ENCODE measurements at regions not wholly inside any gene's neighbourhood (a gene's known extent, or its start where the extent isn't known, plus 50 kb on each side); places are given as distances from the start of the nearest gene placed in this dataset.
"Not testable (repeated sequence)": the region's sequence is repeated elsewhere in the genome, so short reads cannot be mapped to it uniquely, and the experiment has no call there.

GRCh38 chr5:45172634-45173033 lies 363.9 kb downstream of the MRPS30 start:
- TF ChIP-seq, protein P1, sequence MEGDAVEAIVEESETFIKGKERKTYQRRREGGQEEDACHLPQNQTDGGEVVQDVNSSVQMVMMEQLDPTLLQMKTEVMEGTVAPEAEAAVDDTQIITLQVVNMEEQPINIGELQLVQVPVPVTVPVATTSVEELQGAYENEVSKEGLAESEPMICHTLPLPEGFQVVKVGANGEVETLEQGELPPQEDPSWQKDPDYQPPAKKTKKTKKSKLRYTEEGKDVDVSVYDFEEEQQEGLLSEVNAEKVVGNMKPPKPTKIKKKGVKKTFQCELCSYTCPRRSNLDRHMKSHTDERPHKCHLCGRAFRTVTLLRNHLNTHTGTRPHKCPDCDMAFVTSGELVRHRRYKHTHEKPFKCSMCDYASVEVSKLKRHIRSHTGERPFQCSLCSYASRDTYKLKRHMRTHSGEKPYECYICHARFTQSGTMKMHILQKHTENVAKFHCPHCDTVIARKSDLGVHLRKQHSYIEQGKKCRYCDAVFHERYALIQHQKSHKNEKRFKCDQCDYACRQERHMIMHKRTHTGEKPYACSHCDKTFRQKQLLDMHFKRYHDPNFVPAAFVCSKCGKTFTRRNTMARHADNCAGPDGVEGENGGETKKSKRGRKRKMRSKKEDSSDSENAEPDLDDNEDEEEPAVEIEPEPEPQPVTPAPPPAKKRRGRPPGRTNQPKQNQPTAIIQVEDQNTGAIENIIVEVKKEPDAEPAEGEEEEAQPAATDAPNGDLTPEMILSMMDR (IDR thresholded peaks at IDR 0.05; ENCODE audit: insufficient read depth, low read depth, low read length) = not testable (repeated sequence)
- TF ChIP-seq EZH2 (IDR thresholded peaks at IDR 0.05; ENCODE audit: insufficient read depth, low read length) = not testable (repeated sequence)

Measured in astrocyte (in vitro differentiated cells and primary cell).